Right atrium auricular region (tissue), 2 donors: ENCODE measurements at regions not wholly inside any gene's neighbourhood (a gene's known extent, or its start where the extent isn't known, plus 50 kb on each side); places are given as distances from the start of the nearest gene placed in this dataset.

Experiments used
- DNase-seq: peaks from one replicate; pipeline ENCODE4 v3.0.0-alpha.2; 2019; ENCODE audit warnings: low spot score
- H3K27ac ChIP-seq, 2 donors: fragments of 200-600 bp; sonication (generic); 1 replicate in 1 of 2; 2 replicates in 1 of 2; pipeline ENCODE4 v1.5.1; 2016 to 2019
- H3K27me3 ChIP-seq, 2 donors: fragments of 200-600 bp; sonication (generic); one replicate each; pipeline versions ENCODE4 v1.5.1 to v1.6.0; 2017 to 2019
- H3K36me3 ChIP-seq: fragments of 200-600 bp; sonication (generic); one replicate; pipeline ENCODE4 v1.5.1; 2016
- H3K4me1 ChIP-seq, 2 donors: fragments of 200-600 bp; sonication (generic); one replicate each; pipeline versions ENCODE4 v1.5.1 to v1.6.0; 2017 to 2019
- H3K4me3 ChIP-seq, 2 donors: fragments of 200-600 bp; sonication (generic); 1 replicate in 1 of 2; 2 replicates in 1 of 2; pipeline ENCODE4 v1.5.1; 2017 to 2019; ENCODE audit warnings: mild to moderate bottlenecking in 1 of 2, moderate library complexity in 1 of 2
- H3K9me3 ChIP-seq, 2 donors: fragments of 200-600 bp; sonication (generic); one replicate each; pipeline ENCODE4 v1.5.1; 2019
- CTCF ChIP-seq, 2 donors: fragments of 200-600 bp; sonication (generic); IDR thresholded peaks; one replicate each; pipeline ENCODE4 v1.5.1; 2019; ENCODE audit warnings: antibody characterized with exemption in 2 of 2

DNA sequence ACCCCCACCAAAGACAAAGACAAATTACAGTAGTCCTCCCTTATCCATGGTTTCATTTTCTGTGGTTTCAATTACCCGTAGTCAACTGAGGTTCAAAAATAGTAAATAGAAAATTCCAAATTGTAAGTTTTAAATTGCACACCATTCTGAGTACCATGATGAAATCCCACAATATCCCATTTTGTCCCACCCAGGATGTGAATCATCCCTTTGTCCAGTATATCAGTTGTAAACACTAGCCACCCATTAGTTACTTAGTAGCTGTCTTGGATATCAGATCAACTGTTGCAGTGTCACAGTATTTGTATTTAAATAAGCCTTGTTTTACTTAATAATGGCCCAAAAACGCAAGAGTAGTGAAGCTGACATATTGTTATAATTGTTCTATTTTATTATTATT lies 364.0 kb upstream of the ARID1B start:
- Histone ChIP-seq H3K27me3 (no peaks in the 10 kb centered on the region), H3K36me3 (no peaks in the 10 kb centered on the region), H3K4me3 (no peak overlapping the region), H3K4me1 (no peaks in the 10 kb centered on the region), H3K27ac (no peak overlapping the region), H3K9me3 (no peaks in the 10 kb centered on the region)
- no peak for TF ChIP-seq CTCF (IDR thresholded peaks at IDR 0.05)
- DNase-seq = no peak

DNA sequence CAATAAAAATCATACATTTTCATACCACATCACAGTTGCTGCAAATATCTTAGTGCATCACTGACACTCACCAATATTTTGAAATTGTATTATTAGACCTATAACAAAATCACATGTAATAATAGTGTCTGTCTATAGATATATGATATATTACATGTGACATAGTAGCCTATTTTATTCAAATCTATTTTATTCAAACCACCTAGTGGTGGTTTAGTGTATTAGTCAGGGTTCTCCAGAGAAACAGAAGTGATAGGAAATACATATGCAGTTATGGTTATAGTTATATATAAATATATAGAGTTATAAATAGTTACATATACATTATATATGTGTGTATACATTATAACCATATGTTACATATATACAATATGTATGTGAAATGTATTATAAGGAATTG lies 366.5 kb upstream of the ARID1B start:
- no peaks in the 10 kb centered on the region for H3K9me3 ChIP-seq
- H3K36me3 ChIP-seq = no peaks in the 10 kb centered on the region
- no peak for DNase-seq
- no peaks in the 10 kb centered on the region for H3K4me1 ChIP-seq
- TF ChIP-seq CTCF (IDR thresholded peaks at IDR 0.05) = peak in 1 of 2 donors; percentile 35
- H3K4me3 ChIP-seq = no peak overlapping the region
- no peak overlapping the region for H3K27ac ChIP-seq
- no peaks in the 10 kb centered on the region for H3K27me3 ChIP-seq

DNA sequence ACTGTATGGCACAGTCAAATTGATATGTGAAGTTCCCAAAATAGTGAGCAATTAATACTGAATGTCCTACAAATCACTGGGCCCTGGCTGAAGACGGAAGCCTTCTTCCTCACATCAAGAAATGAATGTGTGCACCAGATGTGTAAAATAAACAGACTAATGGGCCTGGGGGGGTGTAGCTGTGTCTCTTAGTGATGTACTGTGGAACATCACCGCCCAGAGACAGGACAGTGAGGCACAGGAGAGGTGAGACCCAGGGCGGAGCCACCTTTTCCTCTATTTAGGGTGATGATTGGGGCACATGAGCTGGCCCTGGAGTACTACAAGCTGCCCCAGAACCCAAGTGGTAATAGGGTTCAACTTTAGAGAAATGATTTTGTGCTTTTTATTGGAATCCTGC lies 368.5 kb upstream of the ARID1B start:
- no peaks in the 10 kb centered on the region for H3K4me1 ChIP-seq
- DNase-seq = no peak

GRCh38 chr6:156407334-156407733 lies 369.8 kb upstream of the ARID1B start:
- H3K27ac ChIP-seq = no peak overlapping the region
- no peak for DNase-seq
- no peaks in the 10 kb centered on the region for H3K27me3 ChIP-seq
- no peak for TF ChIP-seq CTCF (IDR thresholded peaks at IDR 0.05)
- H3K9me3 ChIP-seq = no peaks in the 10 kb centered on the region
- no peak overlapping the region for H3K4me3 ChIP-seq
- H3K36me3 ChIP-seq = no peaks in the 10 kb centered on the region
- no peaks in the 10 kb centered on the region for H3K4me1 ChIP-seq

More for the DNA sequence above, 368.5 kb upstream of the ARID1B start:
- no peaks in the 10 kb centered on the region for H3K36me3 ChIP-seq
- H3K27me3 ChIP-seq = no peaks in the 10 kb centered on the region
- H3K27ac ChIP-seq = no peak overlapping the region
- TF ChIP-seq CTCF (IDR thresholded peaks at IDR 0.05) = no peak
- no peaks in the 10 kb centered on the region for H3K9me3 ChIP-seq
- H3K4me3 ChIP-seq = no peak overlapping the region

DNA sequence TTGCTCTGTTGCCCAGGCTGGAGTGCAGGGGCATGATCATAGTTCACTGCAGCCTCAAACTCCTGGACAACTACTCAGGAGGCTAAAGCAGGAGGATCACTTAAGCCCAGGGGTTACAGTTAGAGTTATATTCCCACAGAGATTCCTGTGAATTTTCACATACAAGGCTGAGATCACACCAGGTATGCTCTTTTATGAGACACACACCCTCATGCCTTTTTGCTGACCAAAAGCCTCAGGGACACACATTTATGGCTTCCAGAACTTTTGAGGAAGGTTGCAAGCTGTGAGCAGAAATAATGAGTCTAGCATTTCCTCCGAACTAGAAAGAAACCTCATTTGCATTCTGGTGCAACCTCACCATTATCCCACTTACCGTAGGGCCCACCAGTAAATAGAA lies 370.5 kb upstream of the ARID1B start:
- H3K9me3 ChIP-seq = no peaks in the 10 kb centered on the region
- no peaks in the 10 kb centered on the region for H3K4me1 ChIP-seq
- H3K4me3 ChIP-seq = no peak overlapping the region
- no peaks in the 10 kb centered on the region for H3K36me3 ChIP-seq
- no peak overlapping the region for H3K27ac ChIP-seq
- no peak for DNase-seq
- TF ChIP-seq CTCF (IDR thresholded peaks at IDR 0.05) = no peak
- no peaks in the 10 kb centered on the region for H3K27me3 ChIP-seq

DNA sequence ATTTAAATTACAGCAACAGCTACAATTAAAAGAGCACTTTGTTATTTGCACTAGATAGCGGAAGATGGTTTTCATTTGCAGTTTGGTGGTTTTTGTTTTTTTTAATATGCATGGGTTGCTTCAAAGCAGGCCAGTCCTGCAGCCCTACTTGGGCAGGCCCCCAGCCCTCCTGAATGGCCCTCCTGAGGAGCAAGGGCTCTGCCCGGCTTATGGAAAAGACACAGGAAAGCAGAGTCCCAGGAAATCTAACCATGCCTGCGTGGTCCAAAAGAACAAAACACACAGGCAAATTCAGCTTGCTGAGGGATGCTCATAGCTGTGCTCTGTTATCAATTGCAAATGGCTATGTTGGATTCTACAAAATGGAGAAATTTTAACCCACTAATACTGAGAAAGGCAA lies 371.1 kb upstream of the ARID1B start:
- no peaks in the 10 kb centered on the region for H3K27me3 ChIP-seq
- H3K4me1 ChIP-seq = no peaks in the 10 kb centered on the region
- no peaks in the 10 kb centered on the region for H3K9me3 ChIP-seq
- TF ChIP-seq CTCF (IDR thresholded peaks at IDR 0.05) = no peak
- no peak overlapping the region for H3K27ac ChIP-seq
- H3K4me3 ChIP-seq = no peak overlapping the region
- DNase-seq = no peak
- H3K36me3 ChIP-seq = no peaks in the 10 kb centered on the region
